ENCODE measurements at regions not wholly inside any gene's neighbourhood (a gene's known extent, or its start where the extent isn't known, plus 50 kb on each side); places are given as distances from the start of the nearest gene placed in this dataset.

GRCh38 chr21:28431527-28432200, 561.0 kb downstream of the LTN1 start:
- H3K4me1 ChIP-seq (ENCODE audit: insufficient read depth, low read length, poor library complexity, severe bottlenecking) = no peaks in the 10 kb centered on the region
- ChIA-PET POLR2A (ENCODE audit: low non-redundant PET) (no interaction called here), CTCF (no interaction called here)
- H3K4me3 ChIP-seq (ENCODE audit: low read depth, low read length, poor library complexity, severe bottlenecking) = no peak overlapping the region
- H3K9me3 ChIP-seq (ENCODE audit: low read depth, low read length, poor library complexity, severe bottlenecking) = no peaks in the 10 kb centered on the region
- no peak overlapping the region for H3K27ac ChIP-seq (ENCODE audit: low read depth, low read length, poor library complexity, severe bottlenecking)
- DNase-seq (ENCODE audit: low spot score) = no peak
- intact Hi-C loops (cut with micrococcal nuclease; ENCODE audit: unreplicated experiment) = no loop called here
- H3K36me3 ChIP-seq (ENCODE audit: insufficient read depth, low read length, poor library complexity, severe bottlenecking) = no peaks in the 10 kb centered on the region
- H3K27me3 ChIP-seq (replicated peaks; ENCODE audit: insufficient read depth, low read depth, low read length, poor library complexity) = no peaks in the 10 kb centered on the region
- TF ChIP-seq EZH2 (IDR thresholded peaks at IDR 0.05; ENCODE audit: borderline replicate concordance, low read depth, low read length, poor library complexity, severe bottlenecking) = no peak
- no peak for TF ChIP-seq CTCF (conservative IDR thresholded peaks at IDR 0.05; ENCODE audit: low read depth, low read length)
- BruUV-seq (replicated peaks) = no TSS peak

- Histone ChIP-seq H3K27ac (ENCODE audit: low read depth, low read length, poor library complexity, severe bottlenecking) (no peak overlapping the region), H3K4me1 (ENCODE audit: insufficient read depth, low read length, poor library complexity, severe bottlenecking) (no peaks in the 10 kb centered on the region), H3K36me3 (ENCODE audit: insufficient read depth, low read length, poor library complexity, severe bottlenecking) (no peaks in the 10 kb centered on the region), H3K9me3 (ENCODE audit: low read depth, low read length, poor library complexity, severe bottlenecking) (no peaks in the 10 kb centered on the region), H3K27me3 (replicated peaks; ENCODE audit: insufficient read depth, low read depth, low read length, poor library complexity) (no peaks in the 10 kb centered on the region), H3K4me3 (ENCODE audit: low read depth, low read length, poor library complexity, severe bottlenecking) (no peak overlapping the region)
- intact Hi-C loops (cut with micrococcal nuclease; ENCODE audit: unreplicated experiment) = no loop called here
- BruUV-seq (replicated peaks) = no TSS peak
- TF ChIP-seq CTCF (conservative IDR thresholded peaks at IDR 0.05; ENCODE audit: low read depth, low read length) (no peak), EZH2 (IDR thresholded peaks at IDR 0.05; ENCODE audit: borderline replicate concordance, low read depth, low read length, poor library complexity, severe bottlenecking) (no peak)
- CTCF ChIA-PET = no interaction called here
- POLR2A ChIA-PET (ENCODE audit: low non-redundant PET) = no interaction called here
- DNase-seq (ENCODE audit: low spot score) = no peak
These were observed 561.7 kb downstream of the LTN1 start for GRCh38 chr21:28431022-28431421.

- no peaks in the 10 kb centered on the region for H3K4me1 ChIP-seq (ENCODE audit: insufficient read depth, low read length, poor library complexity, severe bottlenecking)
- TF ChIP-seq EZH2 (IDR thresholded peaks at IDR 0.05; ENCODE audit: borderline replicate concordance, low read depth, low read length, poor library complexity, severe bottlenecking) = no peak
- TF ChIP-seq CTCF (conservative IDR thresholded peaks at IDR 0.05; ENCODE audit: low read depth, low read length) = no peak
- no peaks in the 10 kb centered on the region for H3K36me3 ChIP-seq (ENCODE audit: insufficient read depth, low read length, poor library complexity, severe bottlenecking)
- no peaks in the 10 kb centered on the region for H3K9me3 ChIP-seq (ENCODE audit: low read depth, low read length, poor library complexity, severe bottlenecking)
- ChIA-PET POLR2A (ENCODE audit: low non-redundant PET) (no interaction called here), CTCF (no interaction called here)
- H3K27ac ChIP-seq (ENCODE audit: low read depth, low read length, poor library complexity, severe bottlenecking) = no peak overlapping the region
- no TSS peak for BruUV-seq (replicated peaks)
- H3K4me3 ChIP-seq (ENCODE audit: low read depth, low read length, poor library complexity, severe bottlenecking) = no peak overlapping the region
- intact Hi-C loops (cut with micrococcal nuclease; ENCODE audit: unreplicated experiment) = no loop called here
- no peak for DNase-seq (ENCODE audit: low spot score)
- H3K27me3 ChIP-seq (replicated peaks; ENCODE audit: insufficient read depth, low read depth, low read length, poor library complexity) = no peaks in the 10 kb centered on the region
These were observed 563.5 kb downstream of the LTN1 start for GRCh38 chr21:28429161-28429560.

Data from A673 (cell line).